Endothelial cell of umbilical vein (primary cell): ENCODE measurements at regions not wholly inside any gene's neighbourhood (a gene's known extent, or its start where the extent isn't known, plus 50 kb on each side); places are given as distances from the start of the nearest gene placed in this dataset.
"Not testable (repeated sequence)": the region's sequence is repeated elsewhere in the genome, so short reads cannot be mapped to it uniquely, and the experiment has no call there.

Experiments
- EZH2 ChIP-seq: IDR thresholded peaks from 2 replicates; pipeline ENCODE4 v1.6.1; 2012; ENCODE audit warnings: borderline replicate concordance, low read depth, mild to moderate bottlenecking, moderate library complexity, low read length, inconsistent platforms; ENCODE audit not compliant: severe bottlenecking
- TF ChIP-seq, protein P1 (sequence below), 2 donors: IDR thresholded peaks; 1 replicate in 1 of 2; 2 replicates in 1 of 2; pipeline ENCODE4 v1.5.1; 2011; ENCODE audit warnings: low read length in 2 of 2, mild to moderate bottlenecking in 2 of 2, moderate library complexity in 2 of 2, control low read depth in 1 of 2, inconsistent platforms in 1 of 2, low read depth in 1 of 2; ENCODE audit not compliant: insufficient read depth in 1 of 2; ENCODE audit errors: extremely low read depth in 1 of 2

DNA sequence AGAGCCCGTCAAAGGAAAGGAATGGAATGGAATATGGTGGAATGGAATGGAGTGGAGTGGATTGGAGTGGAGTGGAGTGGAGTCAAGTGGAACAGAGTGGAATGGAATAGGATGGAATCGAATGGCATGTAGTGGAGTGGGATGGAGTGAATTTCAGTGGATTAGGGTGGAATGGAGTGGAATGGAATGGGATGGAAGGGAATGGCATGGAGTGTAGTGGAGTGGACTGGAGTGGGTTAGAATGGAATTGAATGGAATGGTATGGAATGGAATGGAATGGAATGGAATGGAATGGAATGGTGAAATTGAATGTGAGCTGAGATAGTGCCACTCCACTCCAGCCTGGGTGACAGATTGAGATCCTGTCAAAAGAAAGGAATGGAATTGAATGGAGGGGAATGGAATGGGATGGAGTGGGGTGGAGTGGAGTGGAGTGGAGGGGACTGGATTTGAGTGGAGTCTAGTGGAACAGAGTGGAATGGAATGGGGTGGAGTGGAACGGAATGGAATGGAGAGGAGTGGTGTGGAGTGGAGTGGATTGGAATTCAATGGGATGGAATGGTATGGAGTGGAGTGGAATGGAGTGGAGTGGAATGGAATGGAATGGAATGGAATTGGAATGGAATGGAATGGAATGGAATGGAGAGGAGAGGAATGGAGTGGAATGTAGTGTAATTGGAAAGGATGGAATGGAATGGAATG, 1273.6 kb upstream of the TPTE start:
- not testable (repeated sequence) for TF ChIP-seq EZH2
- TF ChIP-seq, protein P1, sequence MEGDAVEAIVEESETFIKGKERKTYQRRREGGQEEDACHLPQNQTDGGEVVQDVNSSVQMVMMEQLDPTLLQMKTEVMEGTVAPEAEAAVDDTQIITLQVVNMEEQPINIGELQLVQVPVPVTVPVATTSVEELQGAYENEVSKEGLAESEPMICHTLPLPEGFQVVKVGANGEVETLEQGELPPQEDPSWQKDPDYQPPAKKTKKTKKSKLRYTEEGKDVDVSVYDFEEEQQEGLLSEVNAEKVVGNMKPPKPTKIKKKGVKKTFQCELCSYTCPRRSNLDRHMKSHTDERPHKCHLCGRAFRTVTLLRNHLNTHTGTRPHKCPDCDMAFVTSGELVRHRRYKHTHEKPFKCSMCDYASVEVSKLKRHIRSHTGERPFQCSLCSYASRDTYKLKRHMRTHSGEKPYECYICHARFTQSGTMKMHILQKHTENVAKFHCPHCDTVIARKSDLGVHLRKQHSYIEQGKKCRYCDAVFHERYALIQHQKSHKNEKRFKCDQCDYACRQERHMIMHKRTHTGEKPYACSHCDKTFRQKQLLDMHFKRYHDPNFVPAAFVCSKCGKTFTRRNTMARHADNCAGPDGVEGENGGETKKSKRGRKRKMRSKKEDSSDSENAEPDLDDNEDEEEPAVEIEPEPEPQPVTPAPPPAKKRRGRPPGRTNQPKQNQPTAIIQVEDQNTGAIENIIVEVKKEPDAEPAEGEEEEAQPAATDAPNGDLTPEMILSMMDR (IDR thresholded peaks at IDR 0.05; ENCODE audit: extremely low read depth in 1 of 2, insufficient read depth in 1 of 2, low read depth in 1 of 2, low read length in 2 of 2), result not testable (repeated sequence)
